GM23338 (cell line): ENCODE measurements at regions not wholly inside any gene's neighbourhood (a gene's known extent, or its start where the extent isn't known, plus 50 kb on each side); places are given as distances from the start of the nearest gene placed in this dataset.

Source experiments
- ATAC-seq: fragments of 200-7000 bp; cut with Tn5 transposase; 3 replicates; pipeline ENCODE4 v1.9.1; 2020
- DNase-seq: peaks from one replicate; pipeline ENCODE4 v3.0.0-alpha.2; 2015; ENCODE audit warnings: low spot score
- H2AFZ ChIP-seq: fragments of 200-600 bp; sonication (generic); 2 replicates; pipeline ENCODE4 v1.8.0; 2016; ENCODE audit warnings: antibody characterized with exemption, mild to moderate bottlenecking, moderate library complexity
- H3F3A ChIP-seq: fragments of 200-600 bp; sonication (generic); replicated peaks from 2 replicates; pipeline ENCODE4 v1.8.0; 2017; ENCODE audit warnings: antibody characterized with exemption, mixed run types, low read depth
- H3K27ac ChIP-seq: fragments of 200-600 bp; sonication (generic); 2 replicates; pipeline ENCODE4 v1.6.1; 2016; ENCODE audit warnings: low read depth
- H3K27me3 ChIP-seq: fragments of 200-600 bp; sonication (generic); 2 replicates; pipeline ENCODE4 v1.8.0; 2016; ENCODE audit warnings: mild to moderate bottlenecking, mixed run types, moderate library complexity; ENCODE audit not compliant: insufficient read depth
- H3K36me3 ChIP-seq: fragments of 200-600 bp; sonication (generic); 2 replicates; pipeline ENCODE4 v1.8.0; 2016; ENCODE audit warnings: mild to moderate bottlenecking; ENCODE audit not compliant: insufficient read depth
- H3K4me1 ChIP-seq: fragments of 200-600 bp; sonication (generic); 2 replicates; pipeline ENCODE4 v1.8.0; 2016; ENCODE audit warnings: mild to moderate bottlenecking, moderate library complexity; ENCODE audit not compliant: insufficient read depth
- H3K4me2 ChIP-seq: fragments of 200-600 bp; sonication (generic); 2 replicates; pipeline ENCODE4 v1.7.1; 2017; ENCODE audit warnings: mixed run types
- H3K4me3 ChIP-seq: fragments of 200-600 bp; sonication (generic); 2 replicates; pipeline ENCODE4 v1.6.1; 2016; ENCODE audit warnings: mixed run types
- H3K79me2 ChIP-seq: fragments of 200-600 bp; sonication (generic); replicated peaks from 2 replicates; pipeline ENCODE4 v1.8.0; 2017; ENCODE audit warnings: mild to moderate bottlenecking; ENCODE audit not compliant: insufficient read depth
- H3K9me2 ChIP-seq: fragments of 200-600 bp; sonication (generic); 2 replicates; pipeline ENCODE4 v1.8.0; 2017; ENCODE audit not compliant: insufficient read depth
- H4K20me1 ChIP-seq: fragments of 200-600 bp; sonication (generic); replicated peaks from 2 replicates; pipeline ENCODE4 v1.8.0; 2017; ENCODE audit warnings: mild to moderate bottlenecking; ENCODE audit not compliant: insufficient read depth
- H3K27ac Mint-ChIP-seq: 2 replicates; pipeline ENCODE4 v1.8.0; 2020; ENCODE audit warnings: inconsistent platforms, mild to moderate bottlenecking, moderate library complexity, mixed read lengths
- H3K27me3 Mint-ChIP-seq: 3 replicates; pipeline ENCODE4 v1.8.0; 2022; ENCODE audit warnings: low read depth, mild to moderate bottlenecking, moderate library complexity, mixed read lengths, inconsistent platforms; ENCODE audit not compliant: insufficient read depth, poor library complexity
- H3K36me3 Mint-ChIP-seq: 3 replicates; pipeline ENCODE4 v1.8.0; 2021; ENCODE audit warnings: low read depth, mild to moderate bottlenecking, inconsistent platforms, moderate library complexity, mixed read lengths
- H3K4me1 Mint-ChIP-seq: 3 replicates; pipeline ENCODE4 v1.8.0; 2020; ENCODE audit warnings: mild to moderate bottlenecking, inconsistent platforms, mixed read lengths
- H3K4me3 Mint-ChIP-seq: 3 replicates; pipeline ENCODE4 v1.8.0; 2021; ENCODE audit warnings: moderate library complexity, mild to moderate bottlenecking, inconsistent platforms, mixed read lengths
- H3K9me3 Mint-ChIP-seq: 3 replicates; pipeline ENCODE4 v1.8.0; 2020; ENCODE audit warnings: moderate library complexity, mild to moderate bottlenecking, inconsistent platforms, mixed read lengths
- CREB1 ChIP-seq: fragments of 250-450 bp; sonication (Bioruptor Pico); IDR thresholded peaks from 2 replicates; pipeline ENCODE4 v1.5.0; 2020; ENCODE audit warnings: low read depth, mild to moderate bottlenecking, moderate library complexity
- ETS1 ChIP-seq: IDR thresholded peaks from 2 replicates; pipeline ENCODE4 v1.6.1; 2016; ENCODE audit warnings: antibody characterized with exemption
- EZH2 ChIP-seq: fragments of 200-600 bp; sonication (generic); IDR thresholded peaks from one replicate; pipeline ENCODE4 v1.8.0; 2017; ENCODE audit warnings: antibody characterized with exemption, mild to moderate bottlenecking, low read depth; ENCODE audit not compliant: unreplicated experiment
- JUNB ChIP-seq: IDR thresholded peaks from one replicate; pipeline ENCODE4 v1.6.1; 2016; ENCODE audit warnings: antibody characterized with exemption; ENCODE audit not compliant: unreplicated experiment
- NANOG ChIP-seq: IDR thresholded peaks from 2 replicates; pipeline ENCODE4 v1.6.1; 2016; ENCODE audit warnings: antibody characterized with exemption, borderline replicate concordance
- POLR2AphosphoS5 ChIP-seq: IDR thresholded peaks from 2 replicates; pipeline ENCODE4 v1.6.1; 2016; ENCODE audit warnings: antibody characterized with exemption, low read depth
- REST ChIP-seq: IDR thresholded peaks from one replicate; pipeline ENCODE4 v1.6.1; 2018; ENCODE audit warnings: antibody characterized with exemption; ENCODE audit not compliant: unreplicated experiment
- ZNF114 ChIP-seq: fragments of 250-450 bp; sonication (Bioruptor Pico); IDR thresholded peaks from 2 replicates; pipeline ENCODE4 v1.5.0; 2020; ENCODE audit warnings: mild to moderate bottlenecking, moderate library complexity

- H3K79me2 ChIP-seq = no peaks in the 10 kb centered on the region
- no peak overlapping the region for H3K4me3 ChIP-seq
- no peak for ATAC-seq
- H3K9me3 Mint-ChIP-seq = no peaks in the 10 kb centered on the region
- H3K4me1 Mint-ChIP-seq = peaks cover 6% of the 10 kb centered on the region; the same call in 1 of the 3 replicates
- H3K27me3 Mint-ChIP-seq = no peaks in the 10 kb centered on the region
- H4K20me1 ChIP-seq = no peaks in the 10 kb centered on the region
- no peak for TF ChIP-seq POLR2AphosphoS5
- no peak for TF ChIP-seq NANOG
- no peaks in the 10 kb centered on the region for H3K36me3 ChIP-seq
- H3K4me2 ChIP-seq = no peak overlapping the region
- no peaks in the 10 kb centered on the region for H3F3A ChIP-seq
- H3K27ac Mint-ChIP-seq = no peak overlapping the region
- no peaks in the 10 kb centered on the region for H3K27me3 ChIP-seq
- no peaks in the 10 kb centered on the region for H3K9me2 ChIP-seq
- no peak overlapping the region for H3K27ac ChIP-seq
- H3K36me3 Mint-ChIP-seq = no peaks in the 10 kb centered on the region
- no peak overlapping the region for H2AFZ ChIP-seq
- 0 out of 2 replicates have a peak, but pooled peaks cover 5% of the 10 kb centered on the region for H3K4me1 ChIP-seq
- no peak overlapping the region for H3K4me3 Mint-ChIP-seq
- DNase-seq = no peak
Measured at GRCh38 chr10:9294132-9294663, 1239.7 kb downstream of the GATA3 start.

GRCh38 chr10:9294865-9295264 lies 1240.4 kb downstream of the GATA3 start:
- H3K27ac Mint-ChIP-seq = no peak overlapping the region
- no peaks in the 10 kb centered on the region for H4K20me1 ChIP-seq
- no peaks in the 10 kb centered on the region for H3F3A ChIP-seq
- H3K36me3 Mint-ChIP-seq = no peaks in the 10 kb centered on the region
- H3K4me1 Mint-ChIP-seq = peaks cover 6% of the 10 kb centered on the region; the same call in 1 of the 3 replicates
- no peak overlapping the region for H3K4me3 Mint-ChIP-seq
- H3K4me2 ChIP-seq = no peak overlapping the region
- H3K4me3 ChIP-seq = no peak overlapping the region
- no peak overlapping the region for H3K27ac ChIP-seq
- 0 out of 2 replicates have a peak, but pooled peaks cover 5% of the 10 kb centered on the region for H3K4me1 ChIP-seq
- DNase-seq (no peak), ATAC-seq (no peak)
- H3K79me2 ChIP-seq = no peaks in the 10 kb centered on the region
- H3K27me3 Mint-ChIP-seq = no peaks in the 10 kb centered on the region
- H3K9me2 ChIP-seq = no peaks in the 10 kb centered on the region
- TF ChIP-seq ZNF114 (CRISPR knock-in tag) (no peak), CREB1 (CRISPR knock-in tag) (no peak), POLR2AphosphoS5 (no peak), EZH2 (no peak), ETS1 (no peak), REST (no peak), JUNB (no peak), NANOG (no peak)
- H3K27me3 ChIP-seq = no peaks in the 10 kb centered on the region
- no peaks in the 10 kb centered on the region for H3K9me3 Mint-ChIP-seq
- H3K36me3 ChIP-seq = no peaks in the 10 kb centered on the region
- H2AFZ ChIP-seq = no peak overlapping the region
